Natural killer cell treated with Interleukin-12 subunit alpha and Interleukin-12 subunit beta and Interleukin-15 and Interleukin-18, amount 100 ng/mL, for 72 hours (primary cell): ENCODE measurements at regions not wholly inside any gene's neighbourhood (a gene's known extent, or its start where the extent isn't known, plus 50 kb on each side); places are given as distances from the start of the nearest gene placed in this dataset.

Source experiments
- ATAC-seq, 2 donors: fragments of 150-1000 bp; cut with Tn5 transposase in 1 of 2; sonication (Bioruptor Pico), chemical (Tn5 transposase) in 1 of 2; 2 replicates each; pipeline ENCODE4 v1.10.0; 2021
- DNase-seq: peaks from one replicate; pipeline ENCODE4 v3.0.0; 2022; ENCODE audit warnings: low spot score
- H3K27ac Mint-ChIP-seq, 2 donors: 1 replicate in 1 of 2; 2 replicates in 1 of 2; pipeline ENCODE4 v1.8.0; 2022; ENCODE audit warnings: mixed read lengths in 2 of 2, mild to moderate bottlenecking in 1 of 2, moderate library complexity in 1 of 2
- H3K27me3 Mint-ChIP-seq, 2 donors: 1 replicate in 1 of 2; 2 replicates in 1 of 2; pipeline ENCODE4 v1.8.0; 2022; ENCODE audit warnings: mixed read lengths in 2 of 2
- H3K36me3 Mint-ChIP-seq: one replicate; pipeline ENCODE4 v1.8.0; 2022; ENCODE audit warnings: mixed read lengths
- H3K4me1 Mint-ChIP-seq, 2 donors: 1 replicate in 1 of 2; 2 replicates in 1 of 2; pipeline ENCODE4 v1.8.0; 2022; ENCODE audit warnings: low read depth in 2 of 2, mixed read lengths in 2 of 2, mild to moderate bottlenecking in 1 of 2
- H3K4me3 Mint-ChIP-seq: one replicate; pipeline ENCODE4 v1.8.0; 2022; ENCODE audit warnings: mixed read lengths
- H3K9me3 Mint-ChIP-seq: 2 replicates; pipeline ENCODE4 v1.8.0; 2022; ENCODE audit warnings: mixed read lengths

DNA sequence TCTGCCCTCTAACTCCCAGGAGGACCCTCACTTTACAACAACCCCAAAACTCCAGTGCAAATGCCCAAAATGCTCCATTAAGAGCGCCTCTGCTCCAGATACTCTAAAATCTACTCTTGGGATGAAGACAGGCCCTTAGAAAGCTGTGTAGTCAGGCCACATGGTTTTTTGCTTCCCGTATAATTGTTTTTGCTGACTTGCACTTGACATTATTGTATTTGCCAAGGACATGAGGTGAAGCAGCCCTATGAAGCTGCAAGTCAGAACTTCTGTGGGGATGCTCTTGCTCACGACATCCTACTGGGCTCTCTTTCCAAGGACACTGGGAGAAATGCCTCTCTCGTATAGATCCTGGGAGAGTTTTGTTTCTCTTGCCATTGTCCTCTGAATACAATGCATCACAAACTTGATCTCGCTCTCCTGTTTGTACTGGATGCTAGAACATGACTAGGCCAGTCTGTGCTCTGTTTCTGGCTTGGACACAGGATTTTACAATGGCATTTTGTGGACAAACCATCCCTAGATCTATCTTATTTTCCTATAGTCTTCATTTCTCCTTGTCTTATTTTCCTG is 177.2 kb upstream of the DTNBP1 start:
- Mint-ChIP-seq H3K4me3 (no peak overlapping the region), H3K27ac (no peak overlapping the region), H3K36me3 (no peaks in the 10 kb centered on the region), H3K9me3 (no peaks in the 10 kb centered on the region), H3K27me3 (peaks cover 0 to 15% of the 10 kb centered on the region in 2 donors), H3K4me1 (no peaks in the 10 kb centered on the region)
- ATAC-seq: no peak
- no peak for DNase-seq

DNA sequence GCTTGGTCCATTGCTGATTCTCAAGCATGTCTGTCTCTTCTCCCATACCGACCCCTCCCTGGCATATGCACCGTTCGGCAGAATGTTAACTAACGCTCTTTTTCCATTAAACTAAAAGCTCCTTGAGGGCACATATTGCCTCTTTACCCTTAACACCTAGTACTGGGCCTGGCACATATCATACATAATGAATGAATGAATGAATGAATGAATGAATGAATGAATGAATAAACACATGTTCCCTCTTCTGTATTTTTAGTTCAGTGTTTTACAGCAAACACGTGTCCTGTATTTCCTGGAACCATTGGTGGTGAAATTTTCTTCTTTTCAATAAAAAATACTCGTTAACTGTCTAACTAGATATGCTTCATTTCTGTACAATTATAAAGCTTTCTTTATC is 174.4 kb upstream of the DTNBP1 start:
- H3K4me1 Mint-ChIP-seq: no peaks in the 10 kb centered on the region
- no peaks in the 10 kb centered on the region for H3K9me3 Mint-ChIP-seq
- DNase-seq: no peak
- peaks cover 0 to 15% of the 10 kb centered on the region in 2 donors for H3K27me3 Mint-ChIP-seq
- H3K4me3 Mint-ChIP-seq: no peak overlapping the region
- ATAC-seq: no peak
- no peaks in the 10 kb centered on the region for H3K36me3 Mint-ChIP-seq
- no peak overlapping the region for H3K27ac Mint-ChIP-seq

DNA sequence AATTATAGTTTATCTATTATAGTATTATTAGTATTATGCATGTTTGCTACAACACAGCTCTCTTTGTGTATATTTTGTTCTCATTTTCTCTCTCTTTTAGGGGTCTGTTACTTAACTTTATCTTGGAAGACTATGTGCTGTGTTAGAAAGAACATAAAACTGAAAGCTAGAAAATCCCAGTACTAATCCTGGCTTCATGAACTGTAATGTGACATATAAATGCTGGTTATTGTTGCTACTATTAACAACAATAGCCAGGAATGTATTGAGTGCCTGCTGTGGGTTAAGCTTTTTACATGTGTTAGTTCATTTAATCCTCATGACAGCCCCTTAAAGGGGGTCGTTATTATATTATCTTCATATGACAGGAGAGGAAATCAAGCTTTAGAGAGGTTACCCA is 170.0 kb upstream of the DTNBP1 start:
- no peaks in the 10 kb centered on the region for H3K9me3 Mint-ChIP-seq
- no peak for ATAC-seq
- H3K4me3 Mint-ChIP-seq: no peak overlapping the region
- no peaks in the 10 kb centered on the region for H3K4me1 Mint-ChIP-seq
- no peaks in the 10 kb centered on the region for H3K36me3 Mint-ChIP-seq
- H3K27ac Mint-ChIP-seq: no peak overlapping the region
- DNase-seq: no peak
- H3K27me3 Mint-ChIP-seq: peaks cover 0 to 9% of the 10 kb centered on the region in 2 donors

DNA sequence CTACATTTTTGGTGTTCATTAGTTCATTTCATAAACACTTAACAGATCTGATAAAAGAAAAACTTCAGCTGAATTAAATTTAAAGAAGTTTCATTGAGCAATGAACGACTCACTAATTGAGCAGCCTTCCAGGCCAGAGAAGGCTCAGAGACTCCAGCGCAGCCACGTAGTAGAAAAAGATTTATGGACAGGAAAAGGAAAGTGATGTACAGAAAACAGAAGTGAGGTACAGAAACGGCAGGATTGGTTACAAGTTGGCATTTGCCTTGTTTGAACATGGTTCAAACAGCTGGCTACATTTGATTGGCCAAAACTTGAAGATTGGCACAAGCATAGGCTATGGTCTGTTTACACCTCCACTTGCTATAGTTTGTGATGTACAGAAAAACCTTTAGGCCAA is 166.3 kb upstream of the DTNBP1 start:
- DNase-seq (no peak), ATAC-seq (no peak)
- no peak overlapping the region for H3K4me3 Mint-ChIP-seq
- no peaks in the 10 kb centered on the region for H3K4me1 Mint-ChIP-seq
- no peaks in the 10 kb centered on the region for H3K36me3 Mint-ChIP-seq
- H3K9me3 Mint-ChIP-seq: no peaks in the 10 kb centered on the region
- peaks cover 9 to 18% of the 10 kb centered on the region in 2 donors for H3K27me3 Mint-ChIP-seq
- no peak overlapping the region for H3K27ac Mint-ChIP-seq

DNA sequence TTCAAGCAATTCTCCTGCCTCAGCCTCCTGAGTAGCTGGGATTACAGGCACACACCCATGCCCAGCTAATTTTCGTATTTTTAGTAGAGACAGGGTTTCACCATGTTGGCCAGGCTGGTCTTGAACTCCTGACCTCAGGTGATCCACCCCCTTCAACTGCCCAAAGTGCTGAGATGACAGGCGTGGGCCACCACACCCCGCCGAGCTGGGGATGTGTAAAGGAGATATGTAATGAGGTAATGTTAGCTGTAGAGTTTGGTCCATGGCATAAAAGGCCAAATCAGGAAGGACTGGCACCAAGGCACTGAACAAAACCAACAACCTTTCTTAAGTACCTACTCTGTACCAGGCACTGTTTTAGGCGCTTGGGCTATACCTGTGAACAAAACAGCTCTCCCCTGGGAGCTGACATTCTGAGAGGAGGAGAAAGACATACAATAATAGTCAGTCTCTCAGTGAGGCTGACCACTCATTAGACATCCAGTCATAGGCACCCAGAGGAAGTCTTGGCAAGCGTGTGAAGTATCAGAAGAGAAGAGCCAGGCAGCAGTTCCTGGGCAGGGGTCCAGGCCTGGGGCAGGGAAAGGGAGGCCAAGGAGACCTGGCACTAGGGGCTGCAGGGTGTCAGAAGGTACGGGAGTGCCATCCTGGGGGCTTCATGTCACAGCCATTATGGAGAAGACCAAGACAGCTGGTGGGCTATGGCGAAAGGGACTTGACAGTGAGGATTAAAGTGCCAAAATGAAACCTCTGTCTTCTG is 164.8 kb upstream of the DTNBP1 start:
- H3K4me3 Mint-ChIP-seq: no peak overlapping the region
- H3K4me1 Mint-ChIP-seq: no peaks in the 10 kb centered on the region
- H3K9me3 Mint-ChIP-seq: no peaks in the 10 kb centered on the region
- no peak for DNase-seq
- no peaks in the 10 kb centered on the region for H3K36me3 Mint-ChIP-seq
- H3K27ac Mint-ChIP-seq: no peak overlapping the region
- peak in 1 of 2 donors; percentile 20 for ATAC-seq
- H3K27me3 Mint-ChIP-seq: peaks cover 9 to 18% of the 10 kb centered on the region in 2 donors

DNA sequence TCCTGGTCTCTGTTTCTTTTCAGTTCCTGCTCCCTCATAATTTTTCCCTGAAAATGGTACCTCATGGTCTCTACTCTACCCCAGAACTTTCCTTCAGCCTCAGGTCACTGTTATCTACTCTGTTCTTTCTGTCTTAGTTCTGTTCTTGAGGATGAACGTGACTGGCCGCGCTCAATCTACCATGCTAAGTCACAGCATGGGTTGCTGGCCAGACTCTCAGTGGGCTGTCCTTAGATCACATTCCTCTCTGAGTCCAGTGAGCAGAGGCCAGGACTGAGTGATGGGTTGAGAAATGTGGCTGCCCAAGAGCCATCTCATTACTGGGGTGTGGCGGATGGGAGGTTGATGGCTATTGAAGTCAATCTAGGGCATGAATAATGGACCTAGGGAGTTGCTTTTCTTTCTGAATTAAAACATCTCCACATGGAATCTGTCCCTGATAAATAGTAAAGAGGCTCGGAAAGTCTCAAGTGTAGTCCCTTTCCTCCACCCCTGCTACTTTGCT is 164.0 kb upstream of the DTNBP1 start:
- Mint-ChIP-seq H3K4me1 (no peaks in the 10 kb centered on the region), H3K4me3 (no peak overlapping the region), H3K27me3 (peaks cover 9 to 18% of the 10 kb centered on the region in 2 donors), H3K9me3 (no peaks in the 10 kb centered on the region), H3K27ac (no peak overlapping the region), H3K36me3 (no peaks in the 10 kb centered on the region)
- DNase-seq: no peak
- no peak for ATAC-seq

DNA sequence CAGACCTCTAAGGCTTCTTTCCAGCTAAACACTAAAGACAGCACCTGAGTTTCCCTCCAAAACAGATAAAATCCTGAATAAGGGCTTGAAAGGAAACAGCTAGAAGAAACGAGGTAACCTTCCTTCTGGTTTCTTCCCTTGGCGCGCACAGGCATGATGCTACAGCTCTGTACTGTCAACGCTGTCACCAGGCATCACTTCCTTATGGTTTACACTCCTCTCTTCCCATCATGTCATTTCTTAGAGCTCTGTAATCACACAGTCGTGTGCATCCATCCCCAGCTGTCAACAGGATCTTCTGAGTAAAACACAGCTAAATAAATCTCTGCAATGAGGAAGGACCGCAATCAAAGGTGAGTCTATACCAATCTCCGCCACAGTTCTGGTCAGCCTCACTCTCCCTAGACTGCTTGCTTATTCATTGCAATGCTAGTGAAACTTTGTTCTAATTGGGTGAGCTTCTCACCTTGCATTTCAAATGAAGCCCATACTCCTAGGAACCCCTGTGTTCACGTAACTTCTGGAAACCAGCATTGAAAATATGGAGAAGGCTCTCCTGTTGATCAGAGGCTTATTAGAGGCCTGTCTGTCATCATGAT is 162.6 kb upstream of the DTNBP1 start:
- Mint-ChIP-seq H3K27me3 (peaks cover 13 to 24% of the 10 kb centered on the region in 2 donors), H3K4me1 (no peaks in the 10 kb centered on the region), H3K4me3 (no peak overlapping the region), H3K36me3 (no peaks in the 10 kb centered on the region), H3K9me3 (no peaks in the 10 kb centered on the region), H3K27ac (no peak overlapping the region)
- DNase-seq: no peak
- no peak for ATAC-seq

DNA sequence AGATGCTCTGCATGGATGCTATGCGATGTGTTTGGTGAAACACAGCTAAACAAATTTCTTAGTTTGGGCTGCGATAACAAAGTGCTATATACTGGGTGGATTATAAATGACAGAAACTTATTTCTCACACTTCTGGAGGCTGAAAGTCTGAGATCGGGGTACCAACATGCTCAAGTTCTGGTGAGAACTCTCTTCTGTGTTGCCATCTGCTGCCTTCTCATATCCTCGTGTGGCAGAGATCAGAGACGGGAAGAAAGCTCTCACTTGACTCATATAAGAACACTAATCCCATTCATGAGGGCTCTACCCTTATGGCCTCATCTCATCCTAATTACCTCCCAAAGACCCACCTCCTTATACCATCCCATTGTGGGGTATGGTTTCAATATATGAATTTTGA is 162.0 kb upstream of the DTNBP1 start:
- ATAC-seq: no peak
- Mint-ChIP-seq H3K27me3 (peaks cover 15 to 25% of the 10 kb centered on the region in 2 donors), H3K4me1 (no peaks in the 10 kb centered on the region), H3K27ac (no peak overlapping the region), H3K36me3 (no peaks in the 10 kb centered on the region), H3K9me3 (no peaks in the 10 kb centered on the region), H3K4me3 (no peak overlapping the region)
- no peak for DNase-seq

DNA sequence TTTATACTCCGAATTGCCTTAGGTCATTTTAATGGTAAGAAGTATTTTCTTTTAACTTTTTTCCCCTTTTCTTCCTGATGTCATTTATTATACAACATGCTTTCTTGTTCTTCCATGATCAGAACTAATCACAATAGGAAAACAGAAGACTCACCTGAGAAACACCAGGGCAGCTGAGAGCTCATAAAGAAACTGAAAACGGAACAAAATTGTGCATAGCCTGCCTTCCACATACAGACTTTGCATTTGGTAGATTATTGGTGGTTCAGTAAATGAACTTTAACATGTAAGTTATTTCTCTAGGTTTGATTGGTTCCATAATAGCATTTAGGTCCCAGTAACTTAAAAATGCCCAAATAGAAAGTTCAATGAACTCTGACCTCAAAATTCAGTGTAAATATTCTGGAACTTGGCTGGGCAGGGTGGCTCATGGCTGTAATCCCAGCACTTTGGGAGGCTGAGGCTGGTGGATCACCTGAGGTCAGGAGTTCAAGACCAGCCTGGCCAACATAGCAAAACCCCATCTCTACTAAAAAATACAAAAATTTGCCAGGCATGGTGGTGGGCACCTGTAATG is 161.1 kb upstream of the DTNBP1 start:
- H3K4me1 Mint-ChIP-seq: no peaks in the 10 kb centered on the region
- peaks cover 17 to 25% of the 10 kb centered on the region in 2 donors for H3K27me3 Mint-ChIP-seq
- H3K36me3 Mint-ChIP-seq: no peaks in the 10 kb centered on the region
- ATAC-seq (no peak), DNase-seq (no peak)
- no peak overlapping the region for H3K4me3 Mint-ChIP-seq
- no peaks in the 10 kb centered on the region for H3K9me3 Mint-ChIP-seq
- H3K27ac Mint-ChIP-seq: no peak overlapping the region

DNA sequence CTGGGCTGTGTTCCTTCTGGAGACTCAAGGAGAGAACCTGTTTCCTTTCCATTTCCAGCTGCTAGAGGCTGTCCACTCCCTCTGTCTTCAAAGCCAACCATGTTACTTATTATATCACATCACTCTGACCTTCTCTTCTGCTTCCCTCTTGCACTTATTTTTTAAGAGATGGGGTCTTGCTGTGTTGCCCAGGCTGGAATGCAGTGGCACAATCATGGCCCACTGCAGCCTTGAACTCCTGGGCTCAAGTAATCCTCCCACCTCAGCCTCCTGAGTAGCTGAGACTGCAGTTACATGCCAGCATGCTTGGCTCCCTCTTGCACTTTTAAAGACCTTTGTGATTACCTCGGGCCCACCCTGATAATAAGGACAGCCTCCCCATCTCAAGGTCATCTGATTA is 160.0 kb upstream of the DTNBP1 start:
- Mint-ChIP-seq H3K27me3 (peaks cover 18 to 25% of the 10 kb centered on the region in 2 donors), H3K27ac (no peak overlapping the region), H3K4me3 (no peak overlapping the region), H3K9me3 (no peaks in the 10 kb centered on the region), H3K36me3 (no peaks in the 10 kb centered on the region), H3K4me1 (no peaks in the 10 kb centered on the region)
- ATAC-seq: no peak
- no peak for DNase-seq

DNA sequence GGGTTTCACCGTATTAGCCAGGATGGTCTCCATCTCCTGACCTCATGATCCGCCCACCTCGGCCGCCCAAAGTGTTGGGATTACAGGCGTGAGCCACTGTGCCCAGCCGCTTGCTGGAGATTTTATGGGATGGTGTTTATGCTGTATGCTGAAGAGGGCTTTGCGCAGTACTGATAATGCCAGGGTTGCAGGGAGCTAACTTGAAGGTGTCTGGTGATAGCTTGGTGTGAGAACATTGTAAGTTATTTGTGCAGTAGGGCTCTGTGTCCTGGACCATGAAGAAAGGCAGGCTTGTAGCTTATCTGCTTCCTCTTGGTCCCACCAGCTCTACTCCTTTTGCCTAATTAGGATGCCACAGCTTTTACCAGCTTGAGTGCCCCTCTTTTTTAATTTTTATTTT is 157.0 kb upstream of the DTNBP1 start:
- ATAC-seq: no peak
- no peak for DNase-seq
- Mint-ChIP-seq H3K4me1 (no peaks in the 10 kb centered on the region), H3K27me3 (peaks cover 7 to 17% of the 10 kb centered on the region in 2 donors), H3K36me3 (no peaks in the 10 kb centered on the region), H3K9me3 (no peaks in the 10 kb centered on the region), H3K27ac (no peak overlapping the region), H3K4me3 (no peak overlapping the region)

DNA sequence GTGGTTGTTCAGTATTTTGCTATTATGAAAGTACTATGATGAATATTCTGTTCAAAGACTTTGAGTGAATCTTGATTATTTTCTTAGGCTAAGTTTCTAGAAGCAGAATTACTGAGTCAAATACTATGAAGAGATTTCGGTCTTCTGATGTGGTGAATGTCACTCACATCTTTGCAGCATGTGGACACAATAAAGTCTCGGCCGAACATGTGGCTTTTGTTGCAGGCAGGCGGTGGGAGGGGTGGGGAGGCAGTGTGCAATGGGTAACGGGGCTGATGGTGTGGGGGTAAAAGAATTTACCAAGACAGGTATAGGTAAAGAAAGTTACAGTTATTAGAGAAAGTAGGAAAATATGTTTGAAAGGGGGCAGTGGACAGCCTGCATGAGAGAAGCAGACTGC is 156.4 kb upstream of the DTNBP1 start:
- no peaks in the 10 kb centered on the region for H3K4me1 Mint-ChIP-seq
- no peak for DNase-seq
- ATAC-seq: no peak
- H3K9me3 Mint-ChIP-seq: no peaks in the 10 kb centered on the region
- no peak overlapping the region for H3K27ac Mint-ChIP-seq
- H3K4me3 Mint-ChIP-seq: no peak overlapping the region
- no peaks in the 10 kb centered on the region for H3K36me3 Mint-ChIP-seq
- peaks cover 7 to 17% of the 10 kb centered on the region in 2 donors for H3K27me3 Mint-ChIP-seq

DNA sequence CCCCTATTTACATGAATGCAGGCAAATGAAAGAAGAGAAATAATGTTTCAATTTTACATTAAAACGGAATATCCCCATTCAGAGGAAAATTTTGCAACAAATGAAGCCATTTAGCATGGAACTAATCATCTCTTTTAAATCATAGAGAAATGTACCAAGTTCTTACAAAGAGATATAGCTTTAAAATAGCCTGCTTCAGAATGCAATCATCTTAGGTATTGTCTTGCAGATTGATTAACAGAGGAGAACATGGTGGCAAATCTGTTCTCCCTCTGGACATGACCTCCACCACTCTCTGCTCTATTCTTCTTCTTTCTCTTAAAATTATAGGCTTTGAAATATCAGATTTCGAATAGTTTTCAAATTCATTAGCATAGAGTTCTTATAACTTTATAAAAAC is 155.7 kb upstream of the DTNBP1 start:
- DNase-seq: no peak
- Mint-ChIP-seq H3K36me3 (no peaks in the 10 kb centered on the region), H3K27me3 (peaks cover 7 to 17% of the 10 kb centered on the region in 2 donors), H3K27ac (no peak overlapping the region), H3K4me1 (peaks cover 0 to 3% of the 10 kb centered on the region in 2 donors), H3K9me3 (no peaks in the 10 kb centered on the region), H3K4me3 (no peak overlapping the region)
- ATAC-seq: no peak

DNA sequence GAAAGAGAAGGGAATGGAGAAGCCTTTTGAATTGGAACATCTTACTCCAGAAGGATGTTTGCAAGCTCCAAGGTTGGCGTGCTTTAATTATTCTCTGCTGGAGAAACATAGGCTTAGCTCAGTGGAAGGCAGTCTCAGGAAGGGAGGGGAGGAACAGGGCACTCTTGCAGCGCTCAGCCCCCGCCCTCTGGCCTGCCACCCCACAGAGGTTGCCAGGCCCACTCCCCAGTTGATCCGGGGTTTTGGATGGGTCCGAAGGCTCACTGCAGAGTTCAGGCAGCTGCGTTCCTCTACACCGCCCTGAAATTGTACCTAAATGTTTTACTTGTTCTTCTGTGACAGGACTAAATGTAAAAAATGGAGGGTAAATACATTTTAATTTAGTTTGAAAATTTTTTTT is 155.2 kb upstream of the DTNBP1 start:
- H3K27ac Mint-ChIP-seq: no peak overlapping the region
- ATAC-seq (no peak), DNase-seq (no peak)
- H3K27me3 Mint-ChIP-seq: peaks cover 7 to 17% of the 10 kb centered on the region in 2 donors
- H3K4me1 Mint-ChIP-seq: peaks cover 0 to 3% of the 10 kb centered on the region in 2 donors
- H3K36me3 Mint-ChIP-seq: no peaks in the 10 kb centered on the region
- no peaks in the 10 kb centered on the region for H3K9me3 Mint-ChIP-seq
- H3K4me3 Mint-ChIP-seq: no peak overlapping the region
